ENCODE measurements at regions not wholly inside any gene's neighbourhood (a gene's known extent, or its start where the extent isn't known, plus 50 kb on each side); places are given as distances from the start of the nearest gene placed in this dataset.

DNA sequence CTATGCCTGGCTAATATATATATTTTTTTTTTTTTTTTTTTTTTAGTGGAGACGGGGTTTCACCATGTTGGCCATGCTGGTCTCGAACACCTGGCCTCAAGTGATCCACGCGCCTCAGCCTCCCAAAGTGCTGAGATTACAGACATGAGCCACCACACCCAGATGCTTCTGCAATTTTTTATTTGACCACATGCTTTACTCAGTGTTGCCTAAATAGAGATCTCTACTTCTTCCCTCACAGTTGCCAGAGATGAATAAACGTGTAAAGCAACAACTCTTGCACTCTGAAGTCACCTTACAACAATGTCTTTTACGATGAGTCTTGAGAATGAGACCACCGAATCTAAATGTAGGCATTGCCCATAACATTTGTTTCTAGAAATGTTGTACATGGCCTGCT is 107.9 kb upstream of the FRMD4A start:
- DNase-seq: no peak
- Histone ChIP-seq H3K27me3 (ENCODE audit: control insufficient read depth, insufficient read depth, low read length) (no peaks in the 10 kb centered on the region), H3K9ac (ENCODE audit: low read length in 3 of 3) (no peak overlapping the region), H3K4me3 (ENCODE audit: low read length in 3 of 3) (no peak overlapping the region), H3K9me3 (ENCODE audit: control insufficient read depth in 2 of 3, insufficient read depth in 1 of 3, low read length in 3 of 3) (no peaks in the 10 kb centered on the region), H3K4me1 (ENCODE audit: control insufficient read depth in 2 of 3, insufficient read depth in 2 of 3, low read depth in 1 of 3, low read length in 3 of 3) (no peaks in the 10 kb centered on the region), H3K27ac (ENCODE audit: low read depth in 2 of 2, low read length in 2 of 2) (no peak overlapping the region), H3K36me3 (ENCODE audit: control insufficient read depth in 2 of 3, insufficient read depth in 3 of 3, low read length in 3 of 3) (no peaks in the 10 kb centered on the region)
- FAIRE-seq: no peak
- intact Hi-C loops (cut with DNase I): no loop called here
- TF ChIP-seq, protein P1, sequence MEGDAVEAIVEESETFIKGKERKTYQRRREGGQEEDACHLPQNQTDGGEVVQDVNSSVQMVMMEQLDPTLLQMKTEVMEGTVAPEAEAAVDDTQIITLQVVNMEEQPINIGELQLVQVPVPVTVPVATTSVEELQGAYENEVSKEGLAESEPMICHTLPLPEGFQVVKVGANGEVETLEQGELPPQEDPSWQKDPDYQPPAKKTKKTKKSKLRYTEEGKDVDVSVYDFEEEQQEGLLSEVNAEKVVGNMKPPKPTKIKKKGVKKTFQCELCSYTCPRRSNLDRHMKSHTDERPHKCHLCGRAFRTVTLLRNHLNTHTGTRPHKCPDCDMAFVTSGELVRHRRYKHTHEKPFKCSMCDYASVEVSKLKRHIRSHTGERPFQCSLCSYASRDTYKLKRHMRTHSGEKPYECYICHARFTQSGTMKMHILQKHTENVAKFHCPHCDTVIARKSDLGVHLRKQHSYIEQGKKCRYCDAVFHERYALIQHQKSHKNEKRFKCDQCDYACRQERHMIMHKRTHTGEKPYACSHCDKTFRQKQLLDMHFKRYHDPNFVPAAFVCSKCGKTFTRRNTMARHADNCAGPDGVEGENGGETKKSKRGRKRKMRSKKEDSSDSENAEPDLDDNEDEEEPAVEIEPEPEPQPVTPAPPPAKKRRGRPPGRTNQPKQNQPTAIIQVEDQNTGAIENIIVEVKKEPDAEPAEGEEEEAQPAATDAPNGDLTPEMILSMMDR (IDR thresholded peaks at IDR 0.05; ENCODE audit: borderline replicate concordance, extremely low read depth, insufficient read depth): no peak

DNA sequence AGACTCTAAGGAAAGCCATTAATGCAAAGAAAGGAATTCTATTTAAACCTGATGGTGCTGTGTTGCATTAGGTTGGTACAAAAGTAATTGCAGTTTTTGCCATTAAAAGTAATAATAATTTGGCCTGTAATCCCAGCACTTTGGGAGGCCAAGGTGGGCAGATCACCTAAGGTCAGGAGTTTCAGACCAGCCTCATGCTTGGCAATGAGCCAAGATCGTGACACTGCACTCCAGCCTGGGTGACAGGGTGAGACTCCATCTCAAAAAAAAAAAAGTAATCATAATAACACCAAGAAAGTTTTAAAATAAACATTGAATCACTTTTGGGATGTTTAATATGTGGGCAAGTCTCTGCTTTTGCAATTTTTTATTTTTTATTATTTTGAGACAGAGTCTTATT is 107.3 kb upstream of the FRMD4A start:
- H3K9me3 ChIP-seq (ENCODE audit: control insufficient read depth in 2 of 3, insufficient read depth in 1 of 3, low read length in 3 of 3): no peaks in the 10 kb centered on the region
- H3K27me3 ChIP-seq (ENCODE audit: control insufficient read depth, insufficient read depth, low read length): no peaks in the 10 kb centered on the region
- DNase-seq (no peak), FAIRE-seq (no peak)
- no peaks in the 10 kb centered on the region for H3K4me1 ChIP-seq (ENCODE audit: control insufficient read depth in 2 of 3, insufficient read depth in 2 of 3, low read depth in 1 of 3, low read length in 3 of 3)
- H3K9ac ChIP-seq (ENCODE audit: low read length in 3 of 3): no peak overlapping the region
- TF ChIP-seq, protein P1 (IDR thresholded peaks at IDR 0.05; ENCODE audit: borderline replicate concordance, extremely low read depth, insufficient read depth): no peak
- H3K36me3 ChIP-seq (ENCODE audit: control insufficient read depth in 2 of 3, insufficient read depth in 3 of 3, low read length in 3 of 3): no peaks in the 10 kb centered on the region
- intact Hi-C loops (cut with DNase I): no loop called here
- no peak overlapping the region for H3K27ac ChIP-seq (ENCODE audit: low read depth in 2 of 2, low read length in 2 of 2)
- H3K4me3 ChIP-seq (ENCODE audit: low read length in 3 of 3): no peak overlapping the region

DNA sequence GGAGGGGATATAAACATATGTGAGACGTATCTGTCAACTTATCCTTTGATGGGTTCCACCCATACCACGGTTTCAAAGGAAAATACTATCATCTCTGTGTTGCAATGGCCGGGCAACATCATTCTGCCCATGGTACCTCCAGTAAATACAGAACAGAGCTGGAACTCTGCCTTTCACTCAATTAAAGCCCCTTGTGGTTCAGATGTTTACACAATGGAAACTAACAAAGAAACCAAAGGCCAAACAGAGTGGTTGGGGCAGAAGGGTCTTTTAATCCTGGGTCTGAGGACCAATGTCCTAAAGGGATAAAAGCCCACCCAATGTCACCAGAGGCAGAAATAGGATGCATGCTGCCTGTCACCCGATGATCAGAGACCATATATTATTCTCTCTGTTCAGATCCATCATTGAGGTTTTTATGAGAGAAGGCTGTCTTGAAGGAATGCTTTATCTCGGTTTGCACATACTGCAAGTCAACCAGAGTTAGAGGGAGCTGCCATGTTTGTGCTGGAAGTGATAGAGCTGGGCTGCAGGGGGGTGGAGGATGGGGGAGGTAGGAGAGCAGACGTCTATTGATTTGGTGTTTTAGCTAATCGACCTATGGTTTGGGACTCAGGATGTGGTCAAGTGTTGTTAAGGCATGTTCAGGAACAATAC is 105.4 kb upstream of the FRMD4A start:
- TF ChIP-seq, protein P1 (IDR thresholded peaks at IDR 0.05; ENCODE audit: borderline replicate concordance, extremely low read depth, insufficient read depth): no peak
- FAIRE-seq: no peak

DNA sequence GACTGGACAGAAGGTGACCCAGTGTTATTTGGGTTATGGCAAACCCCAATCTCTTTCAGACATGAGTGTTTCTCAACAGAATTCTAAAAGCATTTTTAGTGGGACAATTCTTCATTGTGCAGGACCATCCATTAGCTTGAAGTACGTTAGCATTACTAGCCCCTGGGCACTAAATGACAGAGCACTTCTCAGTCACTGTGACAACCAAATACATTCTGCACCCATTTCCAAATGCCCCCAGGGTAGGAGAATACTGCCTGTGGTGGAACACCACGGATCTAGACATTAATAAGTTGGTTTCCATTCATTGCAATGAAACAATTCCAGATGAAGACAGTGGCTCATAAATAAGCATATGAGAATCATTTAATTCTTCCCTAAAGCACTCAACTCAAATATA is 102.4 kb upstream of the FRMD4A start:
- DNase-seq (no peak), FAIRE-seq (no peak)

More for the DNA sequence above, 105.4 kb upstream of the FRMD4A start:
- Histone ChIP-seq H3K9ac (ENCODE audit: low read length in 3 of 3) (no peak overlapping the region), H3K27me3 (ENCODE audit: control insufficient read depth, insufficient read depth, low read length) (no peaks in the 10 kb centered on the region), H3K9me3 (ENCODE audit: control insufficient read depth in 2 of 3, insufficient read depth in 1 of 3, low read length in 3 of 3) (no peaks in the 10 kb centered on the region), H3K4me3 (ENCODE audit: low read length in 3 of 3) (no peak overlapping the region), H3K36me3 (ENCODE audit: control insufficient read depth in 2 of 3, insufficient read depth in 3 of 3, low read length in 3 of 3) (no peaks in the 10 kb centered on the region), H3K27ac (ENCODE audit: low read depth in 2 of 2, low read length in 2 of 2) (no peak overlapping the region), H3K4me1 (ENCODE audit: control insufficient read depth in 2 of 3, insufficient read depth in 2 of 3, low read depth in 1 of 3, low read length in 3 of 3) (no peaks in the 10 kb centered on the region)
- DNase-seq: no peak
- intact Hi-C loops (cut with DNase I): no loop called here

More for the DNA sequence above, 102.4 kb upstream of the FRMD4A start:
- Histone ChIP-seq H3K9ac (ENCODE audit: low read length in 3 of 3) (no peak overlapping the region), H3K36me3 (ENCODE audit: control insufficient read depth in 2 of 3, insufficient read depth in 3 of 3, low read length in 3 of 3) (no peaks in the 10 kb centered on the region), H3K4me1 (ENCODE audit: control insufficient read depth in 2 of 3, insufficient read depth in 2 of 3, low read depth in 1 of 3, low read length in 3 of 3) (no peaks in the 10 kb centered on the region), H3K27me3 (ENCODE audit: control insufficient read depth, insufficient read depth, low read length) (no peaks in the 10 kb centered on the region), H3K4me3 (ENCODE audit: low read length in 3 of 3) (no peak overlapping the region), H3K9me3 (ENCODE audit: control insufficient read depth in 2 of 3, insufficient read depth in 1 of 3, low read length in 3 of 3) (no peaks in the 10 kb centered on the region), H3K27ac (ENCODE audit: low read depth in 2 of 2, low read length in 2 of 2) (no peak overlapping the region)
- TF ChIP-seq, protein P1 (IDR thresholded peaks at IDR 0.05; ENCODE audit: borderline replicate concordance, extremely low read depth, insufficient read depth): no peak
- intact Hi-C loops (cut with DNase I): no loop called here
